ENCODE measurements at regions not wholly inside any gene's neighbourhood (a gene's known extent, or its start where the extent isn't known, plus 50 kb on each side); places are given as distances from the start of the nearest gene placed in this dataset.

DNA sequence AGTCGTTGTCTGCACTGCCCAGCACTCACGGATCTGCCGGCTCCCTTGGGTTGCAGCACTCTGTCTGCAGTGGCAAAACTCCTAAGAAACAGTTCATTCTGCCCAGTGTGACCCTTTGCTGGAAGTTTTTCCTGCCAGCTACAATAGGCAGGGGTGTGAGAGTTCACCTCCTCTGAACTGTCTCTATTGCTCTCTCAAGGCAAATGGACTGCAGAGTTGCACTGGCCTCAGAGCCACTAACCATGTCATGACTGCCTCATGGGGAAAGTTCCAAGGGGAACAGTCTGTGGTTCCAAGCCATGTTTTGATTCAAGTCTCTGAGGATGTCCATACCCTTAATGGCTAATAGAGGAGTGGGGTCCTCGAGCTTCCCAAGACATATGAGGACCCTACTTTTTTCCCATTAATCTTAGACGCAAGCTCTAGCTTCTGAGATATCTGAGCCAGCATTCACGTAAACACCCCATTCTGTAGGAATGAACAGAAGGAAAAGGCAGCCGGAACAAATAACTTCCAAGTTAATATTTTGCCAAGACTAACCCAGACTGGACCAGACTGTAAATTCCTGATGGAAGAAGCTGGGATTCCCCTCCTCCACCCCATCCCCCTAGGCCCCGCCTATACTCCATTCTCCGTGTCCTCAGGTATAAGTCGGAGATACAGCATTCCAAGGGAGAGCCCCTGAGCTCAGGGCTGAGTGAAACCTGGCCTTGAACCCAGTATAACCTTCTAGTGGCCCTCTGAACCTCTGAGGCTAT is 93.8 kb upstream of the AKT3 start:
- DNase-seq = no peak

DNA sequence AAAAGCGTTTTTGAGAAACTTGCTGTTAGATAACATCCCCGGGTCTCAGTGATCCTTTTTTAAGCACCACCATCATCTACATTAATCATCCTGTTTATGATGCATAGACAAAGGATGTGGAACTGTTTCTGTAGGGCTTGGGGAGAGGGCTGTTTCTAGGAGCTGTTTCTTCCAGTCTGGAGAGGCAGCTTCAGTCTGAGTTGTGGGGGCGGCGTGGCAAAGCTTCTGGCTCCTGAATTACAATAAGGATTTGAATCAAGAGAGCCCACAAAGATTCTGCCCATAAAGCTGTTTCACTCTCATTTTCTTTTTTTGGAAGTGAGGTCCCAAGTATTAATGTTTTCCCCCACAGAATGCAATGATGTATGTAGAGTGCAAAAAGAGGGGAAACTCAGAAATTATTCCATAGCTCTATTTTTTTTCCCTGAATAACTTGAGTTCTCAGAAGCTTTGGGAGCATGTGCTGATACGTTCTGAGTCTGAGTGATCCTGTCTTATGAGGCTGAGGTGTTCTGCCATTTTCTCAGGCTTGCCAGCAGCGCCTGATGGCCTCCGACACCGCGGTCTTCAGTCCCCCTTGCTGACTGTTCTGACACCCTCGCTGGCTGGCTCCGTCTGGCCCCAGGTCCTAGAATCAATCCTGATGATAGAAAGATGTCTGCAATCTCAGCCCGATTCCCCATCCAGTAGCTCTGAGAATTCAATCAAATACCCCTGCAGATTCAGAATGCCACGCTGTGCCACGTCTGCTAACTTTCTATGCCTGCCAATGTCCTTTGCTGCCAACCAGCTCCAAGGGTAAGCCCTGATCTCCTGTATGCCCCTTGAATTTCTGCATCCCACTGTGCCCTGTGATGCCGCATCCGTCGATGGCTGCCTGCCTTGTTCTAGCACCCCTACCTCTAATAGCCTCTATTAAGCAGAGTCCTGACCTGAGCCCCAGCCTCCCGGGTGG is 92.4 kb upstream of the AKT3 start:
- no peak for DNase-seq

DNA sequence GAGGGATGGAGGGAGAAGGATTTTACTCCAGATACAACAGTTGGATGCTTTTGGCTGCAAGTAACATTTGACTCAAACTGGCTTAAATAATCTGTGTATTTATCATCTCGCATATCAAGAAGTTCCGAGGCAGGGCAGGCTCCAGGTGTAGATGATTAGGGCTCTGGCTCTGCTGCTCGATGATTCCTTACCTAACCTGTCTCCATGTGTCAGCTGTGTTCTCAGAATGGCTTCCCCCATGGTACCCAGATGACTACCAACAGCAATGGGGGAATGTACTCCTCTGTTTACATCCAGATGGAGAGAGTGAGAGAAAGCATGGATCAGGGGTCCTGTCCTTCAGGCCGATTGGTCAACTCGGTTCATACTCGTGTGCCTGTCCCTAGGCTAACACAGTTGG is 90.4 kb upstream of the AKT3 start:
- DNase-seq = no peak

DNA sequence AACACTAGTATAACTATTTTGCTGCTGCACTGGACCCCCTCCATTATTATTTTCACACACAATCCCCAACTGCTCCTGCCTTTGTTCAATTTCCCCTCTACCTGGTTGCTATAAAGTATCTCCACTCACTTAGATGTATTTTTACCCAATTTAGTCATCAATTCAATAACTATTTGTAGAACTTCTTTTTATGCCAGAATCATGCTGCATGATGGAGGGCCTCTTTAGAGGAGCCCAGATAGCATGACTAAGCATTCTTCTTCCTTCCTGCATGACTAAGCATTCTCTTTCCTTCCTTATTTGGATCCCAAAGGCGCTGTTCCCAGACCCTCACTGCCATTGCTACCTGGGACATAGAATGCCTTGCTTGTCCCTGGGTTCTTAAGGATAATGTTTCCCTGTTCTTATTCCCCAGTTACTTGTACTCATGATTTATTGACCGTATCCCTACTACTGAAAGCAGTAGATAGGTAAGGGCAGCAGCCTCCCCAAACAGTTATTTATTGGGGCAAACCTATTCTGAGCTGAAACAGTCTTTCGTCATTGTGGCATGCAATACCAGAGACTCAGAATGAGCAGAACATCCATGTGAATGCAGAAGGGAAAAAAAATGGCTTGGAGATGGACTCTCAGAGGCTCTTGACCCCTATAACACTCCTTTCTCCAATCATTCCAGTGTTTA is 89.3 kb upstream of the AKT3 start:
- DNase-seq = no peak

DNA sequence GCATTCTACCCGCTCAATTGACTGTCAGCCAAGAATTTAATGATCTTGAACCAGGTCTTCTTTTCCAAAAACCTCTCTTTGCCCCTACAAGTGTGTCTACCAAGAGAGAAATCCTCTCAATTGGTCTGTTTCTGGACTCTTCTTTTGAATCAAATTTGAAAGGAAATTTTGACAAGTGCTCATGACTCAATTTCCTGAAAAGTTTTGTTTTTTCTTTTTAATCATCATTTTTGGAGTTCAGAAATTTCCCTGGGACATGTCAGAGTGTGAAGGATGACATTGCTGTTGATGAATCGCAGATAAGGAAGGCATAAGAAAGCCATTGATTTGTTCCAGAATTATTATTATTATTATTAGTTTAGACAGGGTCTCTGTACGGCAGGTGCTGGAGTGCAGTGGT is 88.2 kb upstream of the AKT3 start:
- no peak for DNase-seq

DNA sequence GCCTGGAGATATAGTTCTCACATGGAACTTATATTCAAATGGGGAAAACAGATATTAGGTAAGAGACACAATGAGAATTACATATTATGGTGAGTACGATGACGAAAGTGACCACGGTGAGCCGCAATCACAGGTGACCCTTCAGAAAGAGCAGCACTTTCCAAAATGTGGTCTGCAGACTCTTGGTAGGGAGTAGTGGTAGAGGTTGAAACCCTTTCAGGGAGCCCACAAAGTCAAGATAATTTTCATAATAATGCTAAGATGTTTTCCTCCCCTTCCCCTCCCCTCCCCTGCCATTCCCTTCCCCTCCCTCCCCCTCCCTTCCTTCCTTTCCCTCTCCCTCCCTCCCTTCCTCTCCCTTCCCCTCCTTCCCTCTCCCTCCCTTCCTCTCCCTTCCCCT is 83.5 kb upstream of the AKT3 start:
- DNase-seq = no peak

DNA sequence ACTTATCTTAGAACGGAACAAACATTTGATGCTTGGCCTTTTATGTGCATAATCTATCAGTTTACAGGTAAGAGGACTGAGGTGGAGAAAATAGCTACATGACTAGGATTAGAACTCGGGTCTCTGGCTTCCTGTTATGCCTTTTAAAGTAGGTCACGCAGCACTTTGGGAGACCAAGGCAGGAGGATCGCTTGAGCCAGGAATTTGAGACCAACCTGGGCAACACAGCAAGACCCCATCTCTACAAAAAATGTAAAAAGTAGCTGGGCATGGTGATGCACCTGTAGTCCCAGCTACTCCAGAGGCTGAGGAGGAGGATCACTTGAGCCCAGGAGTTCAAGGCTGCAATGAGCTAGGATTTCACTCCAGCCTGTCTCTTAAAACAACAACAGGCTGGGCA is 81.9 kb upstream of the AKT3 start:
- no peak for DNase-seq

DNA sequence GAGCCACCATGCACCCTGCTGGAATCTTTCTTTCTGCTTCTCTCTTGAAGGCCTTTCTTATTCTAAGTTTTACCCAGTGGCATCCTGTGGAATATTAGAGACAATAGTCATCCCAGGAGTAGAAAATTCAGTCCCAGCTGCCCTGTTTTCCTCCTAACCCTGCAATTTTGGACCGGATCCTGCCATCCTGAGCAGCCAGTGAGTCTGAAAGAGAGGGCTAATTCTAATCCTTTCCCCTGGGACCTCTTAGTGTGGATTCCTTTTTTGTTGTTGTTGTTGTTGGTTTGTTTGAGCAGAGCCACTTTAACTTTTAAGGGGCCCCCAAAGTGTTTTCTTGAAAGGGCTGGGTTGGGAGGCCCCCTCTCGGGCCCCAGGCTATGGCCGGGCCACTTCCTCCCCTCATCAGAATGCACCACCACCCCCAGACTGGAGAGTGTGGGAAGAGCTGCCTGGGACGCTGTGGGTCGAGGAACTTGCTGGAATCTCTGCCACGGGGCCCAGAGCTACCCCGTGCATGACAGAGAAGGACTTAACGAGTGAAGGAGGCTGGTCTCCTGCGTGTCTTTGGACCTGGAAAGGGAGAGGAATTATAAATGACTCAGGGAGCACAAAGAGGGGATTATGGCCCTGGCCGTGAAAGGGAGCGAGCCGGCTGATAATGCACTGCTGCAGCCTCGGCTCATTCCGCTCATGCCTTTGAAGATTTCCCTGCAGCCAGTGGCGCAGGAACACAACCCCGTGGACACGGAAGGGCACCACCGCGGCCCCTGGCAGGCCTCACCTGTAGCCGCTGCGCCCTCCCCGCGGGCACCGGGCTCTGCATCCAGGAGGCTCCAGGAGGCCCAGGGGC is 81.0 kb upstream of the AKT3 start:
- DNase-seq = no peak

DNA sequence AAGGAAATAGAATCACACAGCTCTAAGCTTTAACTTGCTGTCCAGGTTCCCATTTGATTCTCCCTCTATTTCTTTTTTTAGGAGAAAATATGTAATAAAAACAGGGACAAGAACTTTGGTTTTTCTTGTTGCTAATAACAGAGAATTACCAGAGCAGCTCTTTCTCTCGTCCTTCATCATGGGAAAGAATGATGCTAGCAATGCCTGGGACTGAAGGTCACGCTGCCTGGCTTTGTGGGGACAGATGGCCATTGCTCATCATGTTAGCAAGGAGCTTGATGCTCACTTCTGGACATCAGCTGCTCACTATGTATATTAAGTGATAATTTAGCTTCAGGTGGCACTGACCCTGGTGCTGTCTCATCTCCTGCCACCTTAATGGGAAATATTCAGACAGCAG is 77.3 kb upstream of the AKT3 start:
- no peak for DNase-seq

DNA sequence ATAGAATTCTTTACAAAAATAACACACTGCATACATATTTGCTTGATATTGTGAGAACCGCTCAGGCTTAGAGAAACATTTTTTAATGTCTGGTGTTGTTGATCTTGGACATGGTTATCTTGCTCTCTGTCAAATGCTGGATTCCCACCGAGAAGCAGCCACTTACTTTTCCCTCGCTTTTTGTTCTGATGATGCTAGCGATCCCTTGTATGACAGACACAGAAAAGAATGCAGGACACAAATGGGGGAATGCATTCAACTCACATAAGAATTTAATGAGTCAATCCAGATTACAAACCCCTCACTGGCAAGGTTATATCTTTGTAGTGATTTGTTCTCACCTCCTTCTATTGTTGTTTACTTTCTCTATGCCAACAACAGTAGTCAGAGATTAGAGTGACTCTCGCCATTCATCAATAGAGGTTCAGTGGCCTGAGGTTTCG is 76.8 kb upstream of the AKT3 start:
- DNase-seq = no peak

DNA sequence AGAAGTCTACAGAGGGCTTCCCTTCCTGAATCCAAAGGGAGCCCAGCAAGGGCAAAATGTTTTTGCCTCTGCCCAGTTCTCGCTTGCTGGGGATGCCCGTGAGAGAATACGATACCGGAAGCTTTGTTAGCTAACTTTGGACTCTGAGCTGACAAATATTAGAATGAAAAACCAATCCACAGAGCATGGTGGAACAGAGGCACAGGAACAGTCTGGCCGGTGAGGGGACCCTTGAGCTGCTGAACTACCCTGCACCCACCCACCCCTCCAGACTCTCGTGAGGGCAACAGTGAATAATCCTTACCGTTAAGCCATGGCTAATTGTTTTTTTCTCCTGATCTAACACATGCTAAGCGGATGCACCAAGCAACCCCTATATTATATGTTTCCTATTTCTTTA is 76.3 kb upstream of the AKT3 start:
- no peak for DNase-seq

DNA sequence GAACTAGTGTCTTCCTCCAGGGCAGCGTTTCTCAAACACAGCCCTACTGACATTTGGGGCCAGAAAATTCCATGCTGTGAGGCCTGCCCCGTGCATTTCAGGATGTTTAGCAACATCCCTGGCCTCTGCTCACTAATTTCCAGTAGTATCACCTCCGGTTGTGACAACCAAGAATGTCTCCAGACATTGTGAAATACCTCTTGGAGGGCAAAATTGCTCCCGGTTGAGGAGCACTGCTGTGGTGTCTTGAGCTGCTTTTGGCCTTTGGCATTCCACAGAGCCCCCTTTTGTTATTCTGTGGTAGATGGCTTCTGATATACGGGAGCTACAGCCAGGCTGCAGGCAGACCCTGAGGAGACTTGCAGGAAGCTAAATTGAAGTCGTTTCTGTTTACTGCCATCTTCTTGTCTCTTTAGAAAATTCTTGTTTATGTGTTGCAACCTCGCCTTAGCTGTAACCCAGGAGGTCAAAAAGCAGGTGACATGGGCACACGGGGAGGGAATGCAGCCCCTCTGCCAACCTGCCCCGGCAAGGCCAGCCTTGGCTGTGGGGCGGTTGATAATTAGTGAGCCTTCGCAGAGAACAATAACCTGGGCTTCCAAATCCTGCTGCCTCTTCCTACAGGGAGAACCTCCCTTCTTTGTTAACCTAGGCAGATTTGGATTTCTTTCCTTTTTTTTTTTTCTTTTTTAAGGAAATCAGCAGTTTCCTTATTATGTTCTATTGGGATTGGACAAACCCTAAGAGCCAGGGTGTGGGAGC is 74.7 kb upstream of the AKT3 start:
- DNase-seq = no peak

DNA sequence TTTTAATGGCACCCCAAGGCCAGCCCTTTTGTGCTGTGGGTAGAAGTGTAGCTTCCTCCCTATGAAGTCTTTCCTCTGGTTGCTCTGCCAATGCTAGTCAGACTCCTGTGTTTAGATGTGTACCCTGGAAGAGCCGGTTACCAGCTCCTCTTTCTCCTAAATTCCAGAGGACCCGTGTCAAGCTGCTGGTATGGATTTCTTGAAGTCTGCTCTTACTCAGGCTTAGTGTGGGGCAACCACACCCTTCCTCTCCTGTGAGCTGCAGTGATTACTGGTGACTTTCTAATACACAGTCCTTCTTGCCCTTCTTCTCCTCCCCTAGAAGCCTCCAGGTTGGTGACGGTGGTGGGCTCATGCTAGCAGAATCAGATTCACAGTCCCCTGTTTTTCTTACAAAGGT is 74.1 kb upstream of the AKT3 start:
- DNase-seq = no peak

DNA sequence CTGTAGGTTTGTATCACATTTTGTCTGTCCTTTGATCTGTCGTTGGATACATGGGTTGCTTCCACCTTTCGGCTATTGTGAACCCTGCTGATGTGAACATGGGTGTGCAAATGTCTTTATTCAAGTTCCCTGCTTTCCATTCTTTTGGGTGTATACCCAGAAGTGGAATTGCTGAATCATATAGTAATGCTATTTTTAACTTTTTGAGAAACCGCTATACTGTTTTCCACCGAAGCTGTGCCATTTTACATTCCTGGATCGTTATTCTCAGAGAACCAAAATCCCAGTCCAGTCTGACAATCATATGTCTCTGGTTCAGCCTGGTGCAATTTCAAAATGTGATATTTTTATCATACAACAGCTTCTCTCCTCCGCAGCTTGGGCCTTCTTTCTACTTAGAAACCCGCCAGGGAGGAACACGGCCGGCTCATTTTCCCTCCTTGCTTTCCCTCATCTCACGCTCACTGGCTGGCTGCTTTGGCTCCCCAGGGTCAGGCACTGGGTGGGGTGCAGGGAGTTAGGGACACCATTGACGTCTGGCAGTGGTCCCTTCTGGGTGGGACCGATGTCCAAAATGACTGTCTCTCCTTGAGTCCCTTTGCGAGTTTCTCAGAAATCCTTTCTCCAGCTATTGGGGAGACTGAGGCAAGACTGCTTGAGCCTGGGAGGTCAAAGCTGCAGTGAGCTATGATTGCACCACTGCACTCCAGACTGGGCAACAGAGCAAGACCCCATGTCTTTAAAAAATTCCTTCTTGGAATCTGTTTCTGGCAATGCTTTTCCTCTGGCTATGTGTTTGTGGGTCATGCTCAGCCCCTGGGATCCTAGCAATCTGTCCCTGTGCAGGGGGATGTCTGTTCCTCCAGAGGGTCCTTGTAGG is 73.5 kb upstream of the AKT3 start:
- DNase-seq = no peak

DNA sequence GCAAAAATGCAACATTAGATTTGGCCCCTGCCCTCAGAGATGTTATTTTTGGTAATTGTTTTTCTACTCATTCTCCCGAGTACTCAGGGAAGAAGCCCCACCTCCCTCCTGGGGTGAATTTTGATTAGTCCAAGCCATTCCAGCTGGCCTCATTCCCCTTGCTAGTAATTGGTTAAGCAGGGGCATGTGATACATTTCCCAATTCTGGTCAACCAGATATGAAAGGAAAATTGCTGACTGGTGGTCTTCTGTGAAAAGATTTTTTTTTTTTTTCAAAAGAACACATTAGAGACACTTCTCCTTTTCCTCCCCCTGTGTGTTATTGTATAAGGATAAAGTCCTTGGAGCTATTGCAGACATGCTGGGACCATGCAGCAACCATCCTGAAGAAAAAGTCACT is 71.1 kb upstream of the AKT3 start:
- no peak for DNase-seq

DNA sequence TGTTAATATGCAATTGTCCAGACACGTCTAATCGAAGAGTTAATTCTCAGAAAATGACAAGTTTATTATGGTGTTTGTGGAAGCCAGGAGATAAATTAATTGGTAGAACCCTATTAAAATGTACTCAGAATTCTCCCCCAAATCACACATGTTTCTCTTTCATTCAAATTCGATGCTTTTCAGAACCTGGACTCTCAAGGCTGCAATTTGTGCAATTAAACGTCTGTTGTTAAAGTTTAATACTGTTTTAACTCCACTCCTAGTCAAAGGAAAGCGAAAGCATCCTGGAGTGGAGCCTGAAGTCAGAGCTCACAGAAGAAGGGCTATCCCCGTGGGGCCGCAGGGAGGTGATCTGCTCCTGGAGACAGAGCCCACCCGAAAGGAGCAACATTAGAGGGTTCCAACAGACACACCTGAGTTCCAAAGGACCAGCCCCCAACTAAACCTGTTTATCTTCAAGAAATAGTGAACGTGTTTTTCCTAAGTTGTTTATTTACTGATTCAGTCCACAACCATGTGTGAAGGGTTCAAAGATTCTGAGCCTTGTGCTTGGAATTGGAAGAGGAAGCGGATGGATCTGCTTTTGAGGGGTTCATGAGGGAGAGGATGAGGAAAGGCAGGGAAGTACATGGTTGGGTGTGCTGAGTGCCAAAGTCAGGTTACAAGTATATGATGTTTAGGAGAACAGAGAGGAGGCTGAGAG is 68.0 kb upstream of the AKT3 start:
- no peak for DNase-seq

DNA sequence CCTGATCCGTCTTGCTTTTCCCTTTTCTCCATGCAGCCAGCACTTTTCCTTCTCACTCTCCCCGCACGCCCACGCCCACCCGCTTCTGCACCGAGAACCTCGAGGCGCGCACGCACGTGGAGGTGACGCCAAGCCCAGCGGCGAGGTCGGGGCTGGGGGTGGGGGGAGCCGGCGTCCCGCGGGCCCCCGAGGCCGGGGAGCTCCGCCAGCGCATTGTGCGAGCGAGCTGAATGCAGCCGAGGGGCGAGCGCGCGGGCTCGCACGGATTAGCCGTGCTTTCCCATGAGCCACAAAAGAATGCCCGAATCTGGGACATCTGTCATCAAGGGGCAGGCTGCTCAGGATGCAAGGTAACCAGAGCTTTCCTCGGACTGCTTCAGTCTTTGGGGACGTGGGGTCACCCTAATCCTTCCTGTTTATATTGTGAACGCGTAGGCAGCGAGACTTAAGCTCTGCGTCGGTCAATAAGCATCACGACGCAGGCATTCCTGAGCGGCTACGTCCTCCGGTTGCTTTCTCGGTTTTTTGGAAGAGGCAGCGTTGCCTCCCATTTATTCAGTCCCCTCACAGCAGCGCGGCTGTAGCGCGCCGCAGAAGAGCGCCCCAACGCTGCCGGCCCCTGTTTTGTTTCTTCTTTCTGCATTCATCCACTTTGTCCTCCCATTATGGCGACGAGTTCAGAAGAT is 67.3 kb upstream of the AKT3 start:
- DNase-seq = no peak

DNA sequence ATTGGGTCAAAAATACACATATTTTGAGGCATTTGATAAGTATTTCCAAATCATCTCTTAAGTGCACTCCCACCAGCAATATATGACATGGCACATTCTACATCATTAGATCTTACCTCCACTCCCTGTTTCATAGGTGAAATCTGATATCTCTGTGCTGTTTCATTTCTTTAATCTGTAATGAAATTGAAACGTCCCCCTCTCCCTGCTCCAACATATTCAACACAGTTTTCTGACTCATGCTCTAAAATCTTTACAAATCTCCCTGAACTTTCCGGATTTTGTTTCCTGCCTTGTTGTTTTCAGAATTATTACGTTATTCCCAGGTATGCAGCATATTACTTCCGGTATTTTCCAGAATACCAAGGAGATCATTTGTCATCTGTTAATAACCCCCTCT is 66.1 kb upstream of the AKT3 start:
- DNase-seq = no peak

DNA sequence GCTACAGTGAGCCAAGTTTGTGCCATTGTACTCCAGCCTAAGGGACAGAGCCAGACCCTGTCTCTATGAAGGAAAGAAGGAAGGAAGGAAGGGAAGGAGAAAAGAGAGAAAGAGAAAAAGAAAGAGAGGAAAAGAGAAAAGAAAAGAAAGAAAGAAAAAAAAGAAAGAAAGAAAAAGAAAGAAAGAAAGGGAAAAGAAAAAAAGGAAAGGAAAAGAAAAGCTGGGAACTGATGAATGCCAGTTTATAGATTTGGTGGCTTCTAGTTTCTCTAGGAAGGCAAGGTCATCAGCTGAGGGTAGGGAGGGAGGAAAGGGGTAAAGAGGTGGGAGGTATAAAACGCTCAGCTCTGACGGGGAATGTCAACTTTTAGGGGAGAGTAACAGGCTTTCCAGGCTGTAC is 62.3 kb upstream of the AKT3 start:
- DNase-seq = no peak

DNA sequence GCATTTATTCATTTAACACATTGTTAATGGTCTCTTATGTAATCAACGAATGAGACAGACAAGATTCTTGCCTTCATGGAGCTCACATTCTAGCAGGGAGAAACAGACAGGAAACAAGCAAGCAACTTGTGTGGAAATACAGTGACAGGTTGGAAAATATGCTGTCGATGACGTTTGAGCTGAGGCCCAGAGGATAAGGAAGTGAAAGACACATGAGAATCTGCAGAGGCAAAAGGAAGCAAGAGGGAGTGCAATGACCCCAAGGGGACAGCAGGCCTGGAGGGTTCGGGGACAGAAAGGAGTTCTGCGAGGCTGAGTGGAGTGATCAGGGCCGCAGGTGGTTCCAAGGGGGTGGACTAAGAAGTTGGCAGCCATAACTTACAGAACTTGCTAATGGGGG is 60.6 kb upstream of the AKT3 start:
- DNase-seq = no peak

Data from NCI-H526 treated with DMSO at 0.1 percent for 48 hours (cell line).